NT2/D1 (cell line): ENCODE measurements at regions not wholly inside any gene's neighbourhood (a gene's known extent, or its start where the extent isn't known, plus 50 kb on each side); places are given as distances from the start of the nearest gene placed in this dataset.

Experiments used
- YY1 ChIP-seq: IDR thresholded peaks from 2 replicates; pipeline ENCODE4 v1.6.1; 2011; ENCODE audit not compliant: insufficient read length, insufficient read depth
- ZNF274 ChIP-seq: IDR thresholded peaks from 2 replicates; pipeline ENCODE4 v1.6.1; 2011; ENCODE audit warnings: mild to moderate bottlenecking, low read depth, low read length

GRCh38 chr2:107731435-107731834 is 95.3 kb upstream of the RGPD4 start:
- TF ChIP-seq ZNF274 = no peak
- TF ChIP-seq YY1 = no peak
